ENCODE measurements at regions not wholly inside any gene's neighbourhood (a gene's known extent, or its start where the extent isn't known, plus 50 kb on each side); places are given as distances from the start of the nearest gene placed in this dataset.
"Not testable (repeated sequence)": the region's sequence is repeated elsewhere in the genome, so short reads cannot be mapped to it uniquely, and the experiment has no call there.

DNA sequence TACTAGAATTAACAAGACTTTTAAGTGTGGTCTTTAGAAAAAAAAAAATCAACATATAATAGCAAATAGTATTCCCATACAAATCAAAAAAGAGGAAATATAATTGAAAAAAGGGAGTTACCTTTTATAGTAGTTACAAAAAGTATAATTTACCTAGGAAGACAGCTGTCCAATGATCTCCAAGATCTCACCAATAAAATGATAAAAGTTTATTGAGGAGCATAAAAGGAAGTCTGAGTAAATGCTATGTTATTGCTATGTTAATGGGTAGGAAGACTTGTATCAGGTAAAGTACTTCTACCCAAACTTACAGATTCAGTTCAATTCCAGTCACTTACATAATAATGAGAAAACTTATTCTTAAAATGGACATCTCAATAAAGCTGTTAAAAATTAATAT is 379.0 kb upstream of the TPM1 start:
- no peak for DNase-seq

DNA sequence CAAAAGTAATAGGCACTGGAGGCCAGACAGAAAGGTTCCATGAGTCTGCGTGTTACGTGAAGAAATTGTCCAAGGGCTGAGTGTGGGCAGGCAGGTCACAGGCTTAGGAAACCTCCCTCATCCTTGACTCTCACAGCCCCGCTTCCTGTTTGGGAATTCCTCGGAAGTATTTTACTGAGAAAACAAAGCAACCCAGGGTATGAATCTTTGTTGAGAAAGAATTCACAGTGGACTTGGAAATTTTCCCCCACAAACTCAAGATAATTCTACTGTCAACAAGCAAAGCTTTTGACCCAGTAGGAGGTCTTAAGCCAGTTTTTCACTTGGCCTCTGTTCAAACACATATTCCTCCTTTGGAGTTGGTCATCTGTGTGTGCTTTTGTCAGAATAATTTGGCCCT is 377.1 kb upstream of the TPM1 start:
- DNase-seq = no peak

DNA sequence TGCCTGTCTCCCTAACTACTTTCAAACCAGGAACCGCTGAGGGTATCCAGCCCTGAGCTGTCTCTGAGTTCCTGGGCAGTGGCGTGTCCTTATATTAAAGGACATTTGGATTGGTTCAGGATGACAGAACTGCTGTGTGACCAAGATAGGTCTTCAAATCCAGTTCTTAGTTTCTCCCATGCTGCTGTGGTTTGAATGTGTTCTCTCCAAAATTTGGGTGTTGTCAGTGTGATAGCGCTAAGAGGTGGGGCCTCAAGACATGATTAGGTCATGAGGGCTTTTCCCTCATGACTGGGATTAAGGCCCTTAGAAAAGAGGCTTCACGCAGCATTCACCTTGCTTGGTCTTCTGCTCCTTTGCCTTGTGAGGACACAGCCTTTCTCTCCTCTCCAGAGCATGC is 376.5 kb upstream of the TPM1 start:
- DNase-seq = no peak

DNA sequence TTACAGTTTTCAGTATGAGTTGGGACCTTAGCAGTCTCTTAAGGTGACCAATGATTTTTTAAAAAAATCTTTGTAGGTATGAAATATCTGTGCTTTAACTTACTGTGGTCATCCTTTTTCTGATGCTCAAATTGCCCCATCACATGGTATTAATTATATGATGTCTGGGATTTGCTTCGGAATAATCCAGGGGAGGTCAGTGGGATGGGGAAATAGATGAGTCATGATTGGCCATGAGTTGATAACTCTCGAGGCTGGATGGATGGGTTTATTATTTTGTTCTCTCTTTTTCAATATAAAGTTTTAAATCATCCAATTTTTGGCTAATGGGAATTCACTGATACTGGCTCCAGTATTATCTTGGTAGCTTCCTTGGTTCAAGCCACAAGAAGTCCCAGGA is 370.3 kb upstream of the TPM1 start:
- DNase-seq = no peak

DNA sequence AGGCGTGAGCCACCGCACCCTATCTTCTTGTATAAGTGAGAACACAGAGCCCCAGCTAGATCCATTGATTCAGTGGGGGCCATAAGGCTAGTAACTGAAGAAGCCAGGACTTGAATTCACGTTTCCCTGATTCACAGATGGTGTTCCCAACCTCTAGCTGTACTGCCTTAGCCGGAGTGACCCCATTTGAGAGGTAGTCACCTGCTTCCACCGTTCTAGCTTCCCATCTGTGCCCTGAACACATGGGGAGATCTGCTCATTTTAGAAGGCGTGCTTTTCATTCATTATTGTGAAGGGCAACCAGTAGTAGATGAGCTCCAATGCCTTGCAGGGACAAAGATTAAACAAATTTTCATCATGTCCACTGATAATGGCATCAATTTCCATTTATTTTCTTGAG is 365.7 kb upstream of the TPM1 start:
- no peak for DNase-seq

DNA sequence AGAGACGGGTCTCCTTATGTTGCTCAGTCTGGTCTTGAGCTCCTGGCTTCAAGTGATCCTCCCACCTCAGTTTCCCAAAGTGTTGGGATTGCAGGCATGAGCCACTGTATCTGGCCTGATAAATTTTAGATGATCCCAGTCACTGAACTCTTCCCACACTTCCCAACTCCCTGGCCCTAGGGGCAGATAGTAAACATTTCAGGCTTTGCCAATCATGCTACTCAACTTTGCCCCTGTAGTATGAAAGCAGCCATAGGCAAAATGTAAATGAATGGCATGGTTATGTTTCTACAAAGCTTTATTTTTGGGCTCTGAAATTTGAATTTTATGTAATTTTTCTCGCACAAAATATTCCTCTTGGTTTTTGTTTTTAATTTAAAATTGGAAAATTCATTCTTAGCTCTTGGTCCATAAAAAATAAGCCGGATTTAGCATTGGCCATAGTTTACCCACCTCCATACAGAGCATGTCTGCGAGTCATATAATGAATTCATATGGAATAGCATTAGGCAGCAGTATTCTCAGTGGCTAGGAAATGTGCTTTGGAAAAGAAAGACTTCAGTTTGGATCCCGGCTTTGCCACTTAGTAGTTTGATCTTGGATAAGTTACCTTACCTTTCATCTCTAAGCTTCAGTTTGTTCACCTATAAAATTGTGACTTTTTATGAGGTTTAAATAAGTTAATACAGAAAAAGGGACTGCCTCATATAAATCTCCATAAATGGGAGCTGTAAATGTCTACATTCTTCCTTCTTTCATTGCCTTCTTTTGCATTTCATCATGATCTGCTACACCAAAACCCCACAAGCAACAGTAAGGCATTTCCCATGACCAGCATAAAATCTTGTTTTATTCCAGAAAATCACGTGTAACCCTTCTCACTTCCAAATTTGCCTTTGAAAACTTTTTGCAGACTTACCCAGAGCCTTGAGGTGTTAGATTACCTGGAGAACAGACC is 360.3 kb upstream of the TPM1 start:
- DNase-seq = no peak

DNA sequence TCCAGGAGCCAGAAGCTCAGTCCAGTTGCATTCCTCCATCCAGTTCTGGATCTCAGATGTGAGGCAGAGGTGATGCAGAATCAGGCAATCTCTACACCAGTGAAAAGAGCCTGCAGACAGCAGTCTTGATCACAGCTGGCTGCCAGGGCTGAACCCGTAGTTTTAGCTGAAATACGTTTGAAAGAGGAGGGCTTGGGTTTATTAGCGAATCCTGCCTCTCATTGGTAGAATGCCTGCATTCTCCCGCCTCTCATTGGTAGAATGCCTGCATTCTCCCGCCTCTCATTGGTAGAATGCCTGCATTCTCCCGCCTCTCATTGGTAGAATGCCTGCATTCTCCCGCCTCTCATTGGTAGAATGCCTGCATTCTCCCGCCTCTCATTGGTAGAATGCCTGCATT is 359.4 kb upstream of the TPM1 start:
- not testable (repeated sequence) for DNase-seq

DNA sequence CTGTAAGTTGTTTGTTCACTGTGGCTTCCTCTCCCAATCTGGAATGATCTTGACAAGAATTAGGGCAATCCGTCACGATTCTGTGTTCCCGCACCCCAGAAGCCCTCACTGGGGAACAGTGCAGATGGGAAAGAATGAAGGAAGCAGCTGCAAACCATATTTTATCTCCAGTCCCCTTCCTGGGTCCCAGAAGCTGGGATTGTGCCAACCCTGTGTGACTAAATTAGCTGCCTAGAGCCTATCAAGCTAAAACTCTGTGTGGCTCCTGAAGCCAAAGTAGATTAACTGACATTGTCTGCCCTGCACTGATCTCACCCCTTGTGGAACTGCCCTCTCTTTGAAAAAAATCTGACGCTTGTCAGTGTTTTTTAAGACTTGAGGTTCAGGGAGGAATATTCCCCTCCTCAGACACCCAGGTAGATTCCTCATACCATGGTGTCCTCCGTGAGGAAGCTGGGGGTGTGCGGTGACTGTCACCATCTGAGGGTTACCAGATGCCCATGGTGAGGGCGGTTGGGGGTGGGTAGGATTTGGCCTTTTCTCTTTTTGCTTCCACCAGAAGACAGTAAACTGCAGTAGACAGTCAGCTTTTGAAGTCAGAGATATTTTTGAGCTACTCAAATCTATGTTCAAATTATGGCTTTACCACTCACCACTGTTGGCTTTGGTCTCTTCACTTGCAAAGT is 358.3 kb upstream of the TPM1 start:
- no peak for DNase-seq

DNA sequence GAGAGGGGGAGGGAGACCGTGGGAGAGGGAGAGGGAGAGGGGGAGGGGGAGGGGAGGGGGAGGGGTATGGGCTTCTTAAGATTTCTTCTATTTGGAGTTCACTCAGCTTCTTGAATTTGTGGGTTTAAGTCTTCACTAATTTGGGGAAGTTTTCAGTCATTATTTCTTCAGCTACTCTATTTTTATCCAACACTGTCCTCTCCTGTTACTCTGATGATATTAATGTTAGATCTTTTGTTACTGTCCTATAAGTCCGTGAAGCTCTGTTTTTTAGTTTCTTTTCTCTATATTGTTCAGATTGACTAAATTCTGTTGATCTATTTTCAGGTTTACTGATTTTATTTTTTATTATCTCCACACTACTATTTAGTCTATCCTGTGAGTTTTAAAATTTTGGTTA is 351.5 kb upstream of the TPM1 start:
- no peak for DNase-seq

DNA sequence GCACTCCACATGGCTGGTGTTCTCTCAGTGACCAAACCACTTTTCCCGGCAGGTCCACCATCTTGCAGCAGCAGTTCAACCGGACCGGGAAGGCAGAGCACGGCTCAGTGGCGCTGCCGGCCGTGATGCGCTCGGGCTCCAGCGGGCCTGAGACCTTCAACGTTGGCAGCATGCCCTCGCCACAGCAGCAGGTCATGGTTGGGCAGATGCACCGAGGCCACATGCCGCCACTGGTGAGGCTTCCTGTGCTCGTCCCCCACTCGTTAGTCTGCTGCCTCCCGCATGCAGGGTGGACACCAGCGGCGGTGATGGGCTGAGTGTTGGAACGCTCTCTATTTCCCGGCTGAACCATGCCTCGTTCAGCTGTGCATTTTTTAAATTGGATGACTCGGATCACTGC is 344.9 kb upstream of the TPM1 start:
- DNase-seq = no peak

DNA sequence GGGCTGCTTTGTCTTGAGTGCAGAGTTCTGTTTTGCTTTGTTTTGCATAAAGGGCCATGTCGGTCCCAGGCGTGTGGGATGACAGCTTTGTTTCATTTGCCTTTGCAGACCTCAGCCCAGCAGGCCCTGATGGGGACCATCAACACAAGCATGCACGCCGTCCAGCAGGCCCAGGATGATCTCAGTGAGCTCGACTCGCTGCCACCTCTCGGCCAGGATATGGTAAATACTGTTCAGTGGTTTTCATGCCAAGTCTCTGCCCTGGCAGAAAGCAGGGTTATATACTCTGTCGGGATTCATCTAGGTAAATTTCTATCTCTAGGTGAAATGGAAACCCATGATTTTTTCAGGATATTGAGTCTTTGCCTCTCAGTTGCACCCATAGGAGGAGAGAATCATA is 343.9 kb upstream of the TPM1 start:
- DNase-seq = no peak

DNA sequence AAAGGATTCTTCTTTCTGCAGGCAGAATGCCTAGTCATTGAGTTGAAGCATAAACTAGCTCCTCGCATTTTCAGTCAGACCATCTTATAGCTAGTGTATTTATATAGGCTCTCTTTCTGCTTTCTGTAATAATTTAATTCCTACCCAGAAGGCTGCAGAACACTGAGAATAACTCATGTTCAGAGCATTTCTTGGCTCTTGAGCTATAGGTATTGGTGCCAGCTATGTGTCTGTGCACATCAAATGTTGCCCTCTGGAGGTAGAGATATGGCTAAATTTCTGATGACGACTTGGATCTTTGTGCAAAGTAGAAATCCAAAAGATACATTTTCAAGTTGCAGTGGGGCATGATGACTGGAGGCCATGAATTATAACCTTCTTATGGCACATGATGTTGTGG is 336.2 kb upstream of the TPM1 start:
- no peak for DNase-seq

DNA sequence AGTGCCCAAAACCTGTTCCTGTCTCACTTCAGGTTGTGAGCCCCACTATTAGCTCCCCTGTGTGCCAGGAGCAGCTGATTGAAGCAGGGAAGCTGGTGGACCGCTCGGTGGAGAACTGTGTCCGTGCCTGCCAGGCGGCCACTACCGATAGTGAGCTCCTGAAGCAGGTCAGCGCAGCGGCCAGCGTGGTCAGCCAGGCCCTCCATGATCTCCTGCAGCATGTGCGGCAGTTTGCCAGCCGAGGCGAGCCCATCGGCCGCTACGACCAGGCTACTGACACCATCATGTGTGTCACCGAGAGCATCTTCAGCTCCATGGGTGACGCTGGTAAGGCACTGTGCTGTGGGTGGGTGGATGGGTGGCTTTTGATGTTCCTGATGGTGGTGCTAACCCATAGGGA is 334.1 kb upstream of the TPM1 start:
- DNase-seq = no peak

DNA sequence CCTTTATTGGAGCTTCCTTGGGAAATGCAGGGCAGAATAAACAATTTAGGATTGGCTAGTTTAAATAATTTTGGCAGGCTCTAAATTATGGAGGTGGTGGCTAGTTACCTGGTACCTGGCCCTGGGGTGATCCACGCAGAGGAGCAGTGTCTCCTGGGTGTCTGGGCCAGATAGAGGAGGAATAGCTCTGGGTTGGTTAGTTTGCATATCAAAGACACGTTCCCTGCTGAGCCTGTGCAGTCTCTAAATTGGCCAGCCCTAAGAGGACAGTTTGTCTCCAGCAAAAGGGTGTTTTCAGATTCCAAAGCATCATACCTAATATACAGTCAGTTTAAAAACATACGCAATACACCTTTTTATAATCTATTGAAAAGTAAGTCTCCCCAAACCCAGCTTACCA is 333.3 kb upstream of the TPM1 start:
- no peak for DNase-seq

DNA sequence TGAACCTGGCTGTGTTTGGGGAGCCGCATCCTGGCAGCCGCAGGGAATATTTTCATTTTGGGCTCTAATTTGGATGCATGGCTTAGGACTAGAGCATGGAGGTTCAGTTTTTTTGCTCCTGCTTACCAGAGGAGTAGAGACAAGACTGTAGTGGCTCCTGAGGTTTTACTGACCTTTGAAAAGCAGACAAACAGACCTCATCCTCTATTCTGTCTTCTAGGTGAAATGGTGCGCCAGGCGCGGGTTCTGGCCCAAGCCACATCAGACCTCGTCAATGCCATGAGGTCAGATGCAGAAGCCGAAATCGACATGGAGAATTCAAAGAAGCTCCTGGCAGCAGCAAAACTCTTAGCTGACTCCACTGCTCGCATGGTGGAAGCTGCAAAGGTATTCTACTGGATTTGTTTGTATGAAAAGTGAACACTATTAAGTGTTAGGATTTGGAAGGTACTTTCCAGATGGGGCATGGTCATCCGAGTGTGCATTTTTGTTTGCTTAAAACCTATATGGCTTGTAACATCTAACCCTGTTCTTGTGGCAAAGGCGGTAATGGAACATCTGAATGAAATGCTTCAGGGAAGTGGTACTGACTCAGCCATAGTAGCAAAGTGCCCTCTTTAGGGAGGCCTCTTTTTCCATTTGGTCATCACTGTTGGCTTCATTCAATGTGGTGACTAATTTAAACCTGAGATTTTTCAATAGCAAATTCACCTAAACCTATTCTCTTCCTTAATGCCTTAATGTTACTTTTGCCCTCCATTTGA is 330.7 kb upstream of the TPM1 start:
- DNase-seq = no peak

DNA sequence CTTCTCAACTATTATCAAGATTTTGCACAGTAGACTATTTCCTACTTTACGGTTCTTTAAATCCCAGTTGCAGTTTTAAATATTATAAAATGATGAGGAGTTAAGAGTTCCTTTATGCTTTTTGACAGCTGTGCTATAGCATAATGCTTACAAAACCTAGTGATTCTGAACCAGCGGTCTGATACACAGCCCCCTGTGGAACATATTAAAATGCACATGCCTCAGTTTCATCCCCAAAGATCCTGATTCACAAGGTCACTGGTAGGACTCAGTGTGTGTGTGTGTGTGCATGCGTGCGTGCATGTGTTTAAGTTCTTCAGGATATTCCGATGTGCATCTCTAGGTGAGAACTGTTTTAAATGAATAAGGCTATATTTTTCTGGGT is 330.1 kb upstream of the TPM1 start:
- DNase-seq = no peak

DNA sequence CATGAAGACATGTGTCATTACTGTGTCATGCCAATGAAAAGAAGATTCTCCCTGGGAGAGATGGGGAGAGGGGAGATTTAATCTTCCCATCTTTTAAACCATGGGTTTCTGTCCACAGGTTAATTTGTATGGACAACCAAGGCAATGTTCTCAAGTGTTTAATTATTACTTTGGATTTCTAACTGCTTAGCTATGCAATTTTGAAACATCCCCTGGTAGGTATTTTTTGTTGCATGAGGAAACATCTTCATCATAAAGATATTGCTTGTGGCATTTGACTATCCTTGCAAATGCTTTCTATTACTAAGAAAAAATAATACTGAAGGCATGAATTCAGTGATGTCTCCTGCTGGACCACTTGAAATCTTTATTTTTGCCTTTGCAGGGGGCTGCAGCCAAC is 326.6 kb upstream of the TPM1 start:
- DNase-seq = no peak

DNA sequence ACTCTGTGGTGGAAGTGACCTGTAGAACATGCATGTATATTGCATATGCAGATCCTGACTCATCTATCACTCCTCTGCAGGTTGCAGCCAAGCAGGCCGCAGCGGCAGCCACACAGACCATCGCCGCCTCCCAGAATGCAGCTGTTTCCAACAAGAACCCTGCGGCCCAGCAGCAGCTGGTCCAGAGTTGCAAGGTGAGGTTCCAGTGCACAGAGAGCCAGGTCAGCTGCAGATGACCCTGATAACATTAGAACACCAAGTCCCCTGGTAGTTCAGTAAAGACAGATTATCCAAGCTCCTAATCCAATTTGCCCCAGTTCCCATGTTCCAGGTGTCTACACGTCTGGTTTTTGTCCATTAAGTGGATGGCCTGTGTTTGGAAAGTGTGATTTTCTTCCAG is 325.1 kb upstream of the TPM1 start:
- no peak for DNase-seq

DNA sequence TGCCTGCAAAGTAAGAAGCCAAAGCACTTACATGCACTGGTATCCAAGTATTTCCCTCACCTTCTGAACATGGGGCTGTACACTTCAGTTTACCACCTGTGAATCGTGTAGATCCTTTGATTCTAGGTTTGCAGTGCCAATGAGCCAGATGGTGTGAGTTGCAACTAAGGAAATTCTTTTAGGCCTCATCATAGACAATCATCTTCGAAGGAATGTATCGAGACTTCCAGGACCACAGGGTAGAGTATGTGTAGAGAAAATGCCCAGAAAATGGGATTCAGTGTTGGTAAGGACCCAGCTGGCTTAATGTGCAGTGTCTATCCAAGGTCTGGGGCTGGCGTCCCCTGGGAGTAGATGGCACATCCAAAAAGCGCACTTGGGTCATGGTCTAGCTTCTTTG is 323.2 kb upstream of the TPM1 start:
- no peak for DNase-seq

DNA sequence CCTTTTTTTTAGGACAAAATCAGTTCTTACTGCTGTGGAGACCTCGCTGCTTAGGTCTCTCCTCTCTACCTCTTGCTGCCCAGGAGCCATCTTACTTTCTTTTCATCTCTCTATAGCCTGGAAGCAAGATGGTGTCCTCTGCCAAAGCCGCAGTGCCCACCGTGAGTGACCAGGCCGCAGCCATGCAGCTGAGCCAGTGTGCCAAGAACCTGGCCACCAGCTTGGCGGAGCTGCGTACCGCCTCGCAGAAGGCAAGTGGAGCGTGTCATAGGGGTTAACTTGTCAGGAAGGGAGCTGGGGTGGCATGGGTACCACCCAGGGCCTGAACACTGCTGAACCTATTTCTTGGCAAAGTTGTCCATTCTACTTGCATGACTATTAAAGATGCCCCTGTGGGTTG is 320.3 kb upstream of the TPM1 start:
- no peak for DNase-seq

DNA sequence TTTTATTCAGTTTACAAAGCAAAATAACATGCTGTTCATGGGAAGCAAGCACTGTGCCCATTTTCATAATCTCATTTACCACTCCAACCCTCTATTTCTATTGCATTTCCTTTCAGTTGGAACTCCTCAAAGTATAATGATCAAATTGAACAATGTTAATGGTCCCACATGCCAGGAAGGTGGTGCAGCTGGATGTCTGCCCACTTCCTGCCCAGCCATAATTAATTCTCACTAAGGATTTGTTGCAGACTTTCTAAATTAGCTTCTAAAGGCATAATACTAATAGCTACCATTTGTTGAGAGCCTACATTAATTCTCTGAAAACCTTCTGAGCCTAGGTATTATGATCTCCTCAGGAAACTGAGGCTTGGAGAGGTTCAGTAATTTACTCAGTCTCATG is 316.1 kb upstream of the TPM1 start:
- no peak for DNase-seq

DNA sequence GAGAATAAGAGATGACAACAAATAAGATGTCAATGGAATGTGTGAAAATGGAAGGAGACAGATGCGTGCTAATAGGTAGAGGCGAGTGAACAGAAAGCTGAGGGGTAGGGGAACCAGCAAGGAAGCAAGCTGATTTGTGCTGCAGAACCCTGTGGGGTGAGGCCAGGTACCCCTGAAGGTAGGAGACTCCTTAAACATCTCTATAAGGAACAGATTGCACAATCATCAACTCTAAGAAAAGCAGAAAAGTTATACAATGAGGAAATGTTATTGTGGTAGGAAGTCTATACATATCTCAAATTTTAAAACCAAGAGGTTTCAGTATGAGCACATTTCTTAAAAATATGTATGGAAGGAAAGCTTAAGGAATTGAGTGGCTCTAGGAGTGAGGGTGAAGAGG is 315.0 kb upstream of the TPM1 start:
- DNase-seq = no peak

DNA sequence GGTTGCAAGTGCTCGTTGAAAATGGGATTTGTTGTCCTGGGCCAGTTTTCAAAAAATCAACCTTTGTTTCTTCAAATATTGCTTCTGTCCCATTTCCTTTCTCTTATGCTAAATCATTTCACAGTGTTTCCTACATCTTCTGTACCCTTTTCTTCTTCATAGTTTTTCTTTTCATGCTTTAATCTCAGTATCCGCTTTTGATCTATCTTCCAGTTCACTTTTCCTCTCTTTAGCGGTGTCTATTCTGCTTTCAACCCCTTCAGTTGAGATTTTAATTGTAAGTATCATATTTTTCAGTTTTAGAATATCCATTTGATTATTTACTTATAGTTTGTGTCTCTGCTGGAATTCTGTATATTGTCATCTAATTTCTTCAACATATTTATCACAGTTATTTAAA is 311.7 kb upstream of the TPM1 start:
- DNase-seq = no peak

DNA sequence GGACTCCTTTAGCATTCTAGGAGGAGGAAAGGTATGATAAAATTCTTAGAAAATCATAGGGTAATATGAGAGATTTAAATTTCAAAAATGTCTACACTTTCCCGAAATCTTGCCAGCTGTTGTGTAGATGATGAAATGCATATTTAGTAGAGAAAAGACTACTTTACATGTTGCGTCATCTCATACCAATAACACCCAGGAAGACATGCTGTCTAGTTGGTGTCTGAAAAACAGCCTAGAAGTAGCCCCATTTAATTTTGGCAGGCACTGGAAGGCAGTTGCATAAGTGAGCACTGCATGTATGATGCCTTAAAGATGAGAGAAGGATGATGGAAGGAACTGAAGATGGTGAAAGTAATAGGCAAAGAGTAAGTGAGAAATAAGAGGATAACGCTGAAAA is 310.5 kb upstream of the TPM1 start:
- no peak for DNase-seq

Data from DMS153 (cell line).